IPS DF 19.7 (cell line): ENCODE measurements at regions not wholly inside any gene's neighbourhood (a gene's known extent, or its start where the extent isn't known, plus 50 kb on each side); places are given as distances from the start of the nearest gene placed in this dataset.
"Not testable (repeated sequence)": the region's sequence is repeated elsewhere in the genome, so short reads cannot be mapped to it uniquely, and the experiment has no call there.

Experiments used
- DNase-seq: peaks from one replicate; pipeline ENCODE4 v3.0.0-alpha.2; 2013; ENCODE audit warnings: low read depth, low spot score

- DNase-seq, result no peak
Observed at GRCh38 chr7:32765185-32765584, 126.4 kb downstream of the KBTBD2 start.

GRCh38 chr7:32762925-32763293, 128.7 kb downstream of the KBTBD2 start:
- DNase-seq, result no peak

DNA sequence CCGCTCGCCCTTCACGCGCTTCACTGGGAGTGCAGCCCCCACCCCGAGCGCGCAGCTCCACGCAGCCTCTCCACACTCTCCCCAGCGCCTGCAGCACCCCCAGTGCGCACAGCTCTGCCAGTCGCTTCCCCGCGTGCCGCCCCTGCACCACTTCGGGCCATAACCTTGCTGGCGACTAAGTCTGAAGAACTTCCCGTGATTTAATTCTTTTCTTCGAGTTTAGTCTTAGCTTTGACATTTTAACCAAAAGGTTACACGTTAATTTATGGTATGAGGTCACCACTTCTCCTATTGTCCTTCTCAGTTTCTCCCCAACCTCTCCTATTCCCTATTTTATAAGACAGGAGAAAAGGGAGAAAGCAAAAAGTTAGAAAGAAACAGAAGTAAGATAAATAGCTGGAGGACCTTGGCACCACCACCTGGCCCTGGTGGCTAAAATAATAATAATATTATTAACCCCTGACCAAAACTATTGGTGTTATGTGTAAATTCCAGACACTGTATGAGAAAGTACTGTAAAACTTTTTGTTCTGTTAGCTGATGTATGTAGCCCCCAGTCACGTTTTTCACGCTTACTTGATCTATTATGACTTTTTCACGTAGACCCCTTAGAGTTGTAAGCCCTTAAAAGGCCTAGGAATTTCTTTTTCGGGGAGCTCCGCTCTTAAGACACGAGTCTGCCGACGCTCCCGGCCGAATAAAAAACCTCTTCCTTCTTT, 129.2 kb downstream of the KBTBD2 start:
- DNase-seq, result not testable (repeated sequence)

GRCh38 chr7:32761451-32762205, 129.9 kb downstream of the KBTBD2 start:
- DNase-seq, result no peak

DNA sequence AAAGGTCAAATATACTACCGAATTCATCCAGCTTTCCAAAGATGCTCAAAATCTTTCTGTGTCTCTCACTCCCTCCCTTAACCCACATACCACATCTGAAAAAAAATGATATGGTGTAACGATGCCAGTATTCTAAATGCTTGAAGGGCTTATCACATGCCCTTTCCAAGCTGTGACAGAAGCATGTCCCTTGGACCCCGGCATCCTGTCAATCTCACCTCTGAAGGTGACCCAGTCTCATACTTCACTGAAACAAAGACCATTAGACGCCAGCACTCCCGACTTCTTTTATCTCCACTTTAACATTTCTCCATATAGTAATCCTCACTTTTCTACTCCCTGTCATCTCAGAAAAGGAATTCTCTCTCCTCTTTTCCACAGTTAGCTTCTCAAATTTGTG, 130.8 kb downstream of the KBTBD2 start:
- DNase-seq, result not testable (repeated sequence)

DNA sequence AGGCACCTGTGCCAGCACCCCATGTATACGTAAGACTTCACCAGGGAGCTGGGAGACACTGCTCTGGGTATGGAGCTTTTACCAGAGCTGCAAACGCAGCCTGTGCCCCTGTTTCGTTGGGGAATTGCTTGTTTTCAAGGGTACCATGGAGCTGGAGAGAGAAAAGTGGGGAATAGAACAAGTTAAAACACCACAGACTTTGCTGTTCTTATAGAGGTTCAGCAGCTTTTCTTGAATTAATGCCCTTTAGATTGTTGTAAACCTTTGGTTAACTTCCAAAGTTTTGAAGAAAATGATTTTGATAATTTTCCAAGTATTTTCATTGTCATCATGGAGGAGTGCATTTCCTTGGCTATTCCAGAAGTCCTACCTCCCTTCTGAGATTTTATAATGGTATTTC, 131.7 kb downstream of the KBTBD2 start:
- DNase-seq, result not testable (repeated sequence)

DNA sequence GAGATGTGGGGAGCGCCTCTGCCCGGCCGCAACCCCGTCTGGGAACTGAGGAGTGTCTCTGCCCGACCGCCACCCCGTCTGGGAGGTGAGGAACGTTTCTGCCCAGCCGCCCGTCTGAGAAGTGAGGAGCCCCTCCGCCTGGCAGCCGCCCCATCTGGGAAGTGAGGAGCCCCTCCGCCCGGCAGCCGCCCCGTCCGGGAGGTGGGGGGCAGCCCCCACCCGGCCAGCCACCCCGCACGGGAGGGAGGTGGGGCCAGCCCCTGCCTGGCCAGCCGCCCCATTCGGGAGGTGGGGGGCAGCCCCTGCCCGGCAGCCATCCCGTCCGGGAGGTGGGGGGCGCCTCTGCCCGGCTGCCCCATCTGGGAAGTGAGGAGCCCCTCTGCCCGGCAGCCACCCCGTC, 137.7 kb downstream of the KBTBD2 start:
- not testable (repeated sequence) for DNase-seq

GRCh38 chr7:32748337-32748736, 143.2 kb downstream of the KBTBD2 start:
- not testable (repeated sequence) for DNase-seq

GRCh38 chr7:32747443-32748148, 144.0 kb downstream of the KBTBD2 start:
- not testable (repeated sequence) for DNase-seq

DNA sequence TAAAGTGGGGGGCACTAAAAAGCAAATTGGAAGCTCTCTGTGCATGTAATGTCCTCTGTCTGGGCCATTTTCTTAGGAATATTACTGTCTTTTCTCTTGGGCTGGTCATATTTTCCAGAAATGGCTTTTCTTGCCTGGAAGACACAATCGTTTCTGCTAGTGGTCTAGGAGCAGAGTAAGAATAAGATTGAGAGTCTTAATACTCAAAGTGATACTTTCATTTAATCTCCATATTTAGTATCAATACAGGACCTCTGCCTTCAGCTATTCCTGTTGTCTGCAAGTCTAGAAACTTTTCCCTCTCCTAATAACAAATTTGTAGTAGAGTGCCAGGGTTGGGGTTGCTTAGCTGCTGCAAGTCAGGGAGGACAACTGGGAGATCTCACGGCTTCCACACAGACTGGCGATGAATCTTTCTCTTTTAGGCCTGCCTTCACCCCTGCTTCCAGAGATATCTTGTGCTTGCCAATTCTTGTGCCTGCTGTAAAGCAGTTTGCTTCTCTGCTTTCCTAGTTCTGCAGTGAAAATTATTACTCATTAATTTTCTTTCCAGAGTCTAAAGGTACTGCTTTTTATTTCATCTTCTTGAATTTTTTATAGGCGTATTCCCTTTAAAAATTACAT, 149.6 kb downstream of the KBTBD2 start:
- DNase-seq, result not testable (repeated sequence)

DNA sequence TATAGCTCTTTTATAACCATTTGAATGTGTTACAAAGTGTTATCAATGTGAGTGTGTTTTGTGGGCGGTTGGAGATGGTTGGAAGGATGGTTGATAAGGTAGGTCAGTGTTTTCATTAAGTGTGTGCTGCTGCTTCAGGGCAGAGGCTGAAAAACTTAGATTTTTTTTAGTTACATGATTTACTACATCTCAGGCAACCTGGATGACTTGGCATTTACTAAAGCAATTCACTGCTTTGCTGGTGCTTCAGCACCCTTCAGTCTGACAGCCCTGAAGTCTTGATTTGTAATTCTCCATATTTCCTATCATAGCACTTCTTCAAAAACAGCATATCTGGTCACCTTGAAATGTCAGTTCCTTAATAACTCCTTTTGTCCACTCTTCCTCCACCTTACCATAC, 151.8 kb downstream of the KBTBD2 start:
- DNase-seq, result not testable (repeated sequence)

- not testable (repeated sequence) for DNase-seq
Observed at GRCh38 chr7:32738390-32738789, 153.2 kb downstream of the KBTBD2 start.

- DNase-seq, result not testable (repeated sequence)
Observed at GRCh38 chr7:32732767-32733166, 158.8 kb downstream of the KBTBD2 start.

GRCh38 chr7:32729335-32729675, 162.3 kb downstream of the KBTBD2 start:
- not testable (repeated sequence) for DNase-seq

- not testable (repeated sequence) for DNase-seq
Observed at GRCh38 chr7:32728412-32729334, 162.9 kb downstream of the KBTBD2 start.

DNA sequence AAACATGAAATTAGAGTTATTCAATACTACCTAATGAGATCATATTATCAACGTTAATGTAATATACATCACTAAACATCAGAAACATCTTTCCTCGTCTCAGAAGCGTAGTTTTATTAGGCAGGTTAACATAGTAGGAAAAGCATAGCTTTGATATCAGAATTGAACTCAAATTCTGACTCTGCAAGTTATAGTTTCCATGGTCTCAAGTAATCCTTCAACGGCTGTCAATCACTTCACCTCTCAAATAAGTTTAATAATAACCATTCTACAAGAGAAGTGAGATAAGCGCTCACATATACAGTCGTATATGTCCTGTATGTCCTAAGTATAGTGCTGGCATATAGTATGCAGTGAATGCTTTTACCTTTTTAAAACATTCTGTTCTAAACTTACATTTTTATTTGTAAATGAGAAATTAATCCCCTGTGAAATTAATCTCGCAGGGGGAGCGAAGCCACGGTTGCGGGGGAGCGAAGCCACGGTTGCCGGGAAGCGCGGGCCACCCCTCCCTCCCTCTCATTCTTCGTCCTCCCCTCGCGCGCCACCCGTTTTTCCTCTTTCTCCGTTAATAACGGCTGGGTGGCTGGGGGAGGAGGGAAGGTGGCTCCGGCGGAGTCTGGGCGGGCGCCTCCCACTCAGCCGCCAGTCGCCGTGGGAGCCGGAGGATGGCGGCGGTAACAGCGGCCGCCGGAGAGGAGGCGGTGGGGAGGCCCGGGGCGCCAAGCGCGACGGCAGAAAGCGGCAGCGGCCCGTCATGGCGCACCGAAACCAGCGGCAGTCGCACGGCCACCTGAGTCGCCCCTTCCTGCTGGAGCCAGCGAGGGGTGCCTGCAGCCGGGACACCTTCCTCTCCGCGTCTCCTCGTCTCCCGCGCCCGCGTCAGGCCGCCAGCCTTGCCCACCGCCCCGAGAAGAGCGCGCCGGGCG, 163.8 kb downstream of the KBTBD2 start:
- DNase-seq, result not testable (repeated sequence)

DNA sequence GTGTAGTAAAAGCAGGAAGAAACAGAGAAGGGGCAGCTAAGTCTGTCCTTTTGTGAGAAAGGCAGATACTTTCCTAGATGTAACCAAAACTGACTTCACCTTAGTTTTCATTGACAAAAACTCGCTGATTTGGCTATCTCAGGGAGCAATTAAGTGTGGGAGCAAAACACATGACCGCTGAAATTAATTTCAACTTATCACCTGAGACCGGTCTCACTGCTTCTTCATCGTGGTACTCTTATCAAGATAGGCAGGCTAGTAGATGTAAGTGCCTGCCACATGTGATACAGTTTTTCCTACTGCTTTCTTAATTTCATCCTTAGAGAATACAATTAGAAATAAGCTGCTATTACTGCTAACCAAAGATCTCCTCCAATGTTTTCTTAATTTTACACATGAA, 168.7 kb downstream of the KBTBD2 start:
- DNase-seq, result not testable (repeated sequence)

DNA sequence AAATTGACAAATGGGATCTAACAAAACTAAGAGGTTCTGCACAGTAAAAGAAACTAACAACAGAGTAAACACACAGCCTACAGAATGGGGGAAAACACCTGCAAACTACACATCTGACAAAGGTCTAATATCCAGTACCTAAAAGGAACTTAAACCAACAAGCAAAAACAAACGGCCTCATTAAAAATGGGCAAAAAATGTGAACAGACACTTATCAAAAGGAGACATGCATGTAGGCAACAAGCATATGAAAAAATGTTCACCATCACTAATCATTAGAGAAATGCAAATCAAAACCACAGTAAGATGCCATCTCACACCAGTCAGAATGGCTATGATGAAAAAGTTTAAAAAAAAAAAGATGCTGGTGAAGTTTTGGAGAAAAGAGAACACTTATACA, 197.4 kb downstream of the KBTBD2 start:
- no peak for DNase-seq

- not testable (repeated sequence) for DNase-seq
Observed at GRCh38 chr7:32691965-32692815, 196.9 kb downstream of the AVL9 start.
